DMS53 treated with DMSO at 0.1 percent for 48 hours (cell line): ENCODE measurements at regions not wholly inside any gene's neighbourhood (a gene's known extent, or its start where the extent isn't known, plus 50 kb on each side); places are given as distances from the start of the nearest gene placed in this dataset.

Source experiments
- DNase-seq: peaks from one replicate; lab custom pipeline; 2025; ENCODE audit not compliant: unreplicated experiment; lab: John Stamatoyannopoulos, UW

- DNase-seq = no peak
Observed at GRCh38 chrX:69110116-69110530, 55.1 kb downstream of the PJA1 start.

GRCh38 chrX:69109706-69110105, 55.5 kb downstream of the PJA1 start:
- no peak for DNase-seq

GRCh38 chrX:69109036-69109663, 56.1 kb downstream of the PJA1 start:
- no peak for DNase-seq

GRCh38 chrX:69107747-69108401, 57.4 kb downstream of the PJA1 start:
- no peak for DNase-seq

- DNase-seq = no peak
Observed at GRCh38 chrX:69107231-69107739, 58.0 kb downstream of the PJA1 start.

- DNase-seq = no peak
Observed at GRCh38 chrX:69104756-69105434, 60.4 kb downstream of the PJA1 start.

- no peak for DNase-seq
Observed at GRCh38 chrX:69103539-69103938, 61.7 kb downstream of the PJA1 start.

- DNase-seq = no peak
Observed at GRCh38 chrX:69102612-69103194, 62.5 kb downstream of the PJA1 start.

- DNase-seq = no peak
Observed at GRCh38 chrX:69101683-69102251, 63.5 kb downstream of the PJA1 start.

GRCh38 chrX:69100478-69100877, 64.8 kb downstream of the PJA1 start:
- DNase-seq = no peak

GRCh38 chrX:69097451-69098236, 67.6 kb downstream of the PJA1 start:
- DNase-seq = no peak

- no peak for DNase-seq
Observed at GRCh38 chrX:69096963-69097362, 68.3 kb downstream of the PJA1 start.

- no peak for DNase-seq
Observed at GRCh38 chrX:69094977-69095669, 70.1 kb downstream of the PJA1 start.

GRCh38 chrX:69093960-69094871, 71.0 kb downstream of the PJA1 start:
- peak; percentile 24 for DNase-seq

GRCh38 chrX:69090022-69090421, 75.2 kb downstream of the PJA1 start:
- DNase-seq = no peak

GRCh38 chrX:69089203-69089602, 76.0 kb downstream of the PJA1 start:
- no peak for DNase-seq

- DNase-seq = no peak
Observed at GRCh38 chrX:69088171-69088938, 76.9 kb downstream of the PJA1 start.

- no peak for DNase-seq
Observed at GRCh38 chrX:69085826-69086225, 79.4 kb downstream of the PJA1 start.
